Right cardiac atrium (tissue), 5 donors: ENCODE measurements at regions not wholly inside any gene's neighbourhood (a gene's known extent, or its start where the extent isn't known, plus 50 kb on each side); places are given as distances from the start of the nearest gene placed in this dataset.
A peak's percentile ranks its signal among the peaks of the same experiment; 100 is the strongest.

Experiments used
- ATAC-seq, 2 donors: fragments of 200-7000 bp; cut with Tn5 transposase; one replicate each; pipeline versions ENCODE4 v1.8.0 to v1.9.1; 2020; ENCODE audit warnings: moderate library complexity in 2 of 2, mild to moderate bottlenecking in 1 of 2
- DNase-seq, 3 donors: peaks; one replicate each; pipeline ENCODE4 v3.0.0-alpha.2; 2020
- H3K27ac ChIP-seq: one replicate; pipeline ENCODE4 v1.5.1; 2013; ENCODE audit warnings: mild to moderate bottlenecking, low read length, control low read depth, moderate library complexity
- H3K27me3 ChIP-seq: one replicate; pipeline ENCODE4 v1.6.1; 2013; ENCODE audit not compliant: control insufficient read depth, insufficient read depth
- H3K4me1 ChIP-seq: one replicate; pipeline ENCODE4 v1.6.1; 2013; ENCODE audit warnings: low read length; ENCODE audit not compliant: control insufficient read depth, insufficient read depth
- H3K4me3 ChIP-seq: one replicate; pipeline ENCODE4 v1.5.1; 2013; ENCODE audit warnings: low read length, control low read depth
- H3K9me3 ChIP-seq: one replicate; pipeline ENCODE4 v1.6.1; 2013; ENCODE audit warnings: low read length; ENCODE audit not compliant: control insufficient read depth
- WGBS: extraction: QIAGEN DNeasy Blood & Tissue Kit; methylation state at CpG from one replicate; pipeline ENCODE4 v1.1.7; 2013; 5-methylcytosine and 5-hydroxymethylcytosine counted together
- intact Hi-C, 4 donors: fragments of 100-400 bp; cut with DNase I; formaldehyde crosslinking; loops; one replicate each; pipeline versions ENCODE4 v1.11.0 to v1.14.0; 2022 to 2023
- donor health status: healthy with polysubstance abuse.
- donor health status: DM: no; HTN: yes; CAD: no.
- donor health status: DM: no; HTN: no; CAD: no.
- donor health status: DM: no; HTN: yes; CAD: no; lungs with severe emphysema.
- donor health status: DM: yes; HTN: yes; CAD: no.

DNA sequence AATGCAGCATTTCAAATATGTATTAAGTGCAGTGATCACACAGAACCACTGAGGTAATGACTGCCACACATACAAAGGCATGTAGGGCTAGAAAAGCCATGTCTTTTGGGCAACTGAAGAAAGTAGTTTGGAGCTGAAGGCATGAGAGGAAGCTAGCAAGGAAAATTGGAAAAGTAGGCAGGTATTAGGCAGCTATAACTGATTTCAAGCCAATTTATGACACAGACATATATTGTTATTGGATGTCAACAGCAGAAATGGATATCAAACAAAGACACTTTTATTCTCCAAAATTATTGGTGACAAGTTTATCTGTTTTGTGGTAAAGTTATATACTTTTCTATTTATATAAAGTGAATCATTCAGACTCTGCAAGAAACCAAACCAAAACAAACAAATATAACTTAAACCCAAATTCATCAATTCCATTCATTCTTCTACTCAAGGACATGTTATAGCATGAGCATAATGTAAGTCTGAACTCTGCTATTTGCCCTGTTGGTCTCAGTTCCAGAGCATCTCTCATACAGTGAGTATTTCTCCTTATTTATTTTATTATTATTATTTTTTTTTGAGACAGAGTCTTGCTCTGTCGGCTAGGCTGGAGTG is 307.4 kb upstream of the COL8A1 start:
- DNase-seq (no peak), ATAC-seq (no peak)
- H3K9me3 ChIP-seq = no peaks in the 10 kb centered on the region
- WGBS = 85% methylated on average over 1 of the region's 1 CpG
- no peak overlapping the region for H3K4me3 ChIP-seq
- intact Hi-C loops = no loop called here
- H3K4me1 ChIP-seq = no peaks in the 10 kb centered on the region
- H3K27me3 ChIP-seq = no peaks in the 10 kb centered on the region
- H3K27ac ChIP-seq = no peak overlapping the region

- ATAC-seq (peak; percentile 49 to 82), DNase-seq (peak; percentile 26 to 83 (median 60))
- no peaks in the 10 kb centered on the region for H3K4me1 ChIP-seq
- intact Hi-C loops = no loop called here
- no peak overlapping the region for H3K4me3 ChIP-seq
- 34% methylated on average over 2 of the region's 2 CpGs for WGBS
- H3K9me3 ChIP-seq = no peaks in the 10 kb centered on the region
- H3K27ac ChIP-seq = no peak overlapping the region
- H3K27me3 ChIP-seq = no peaks in the 10 kb centered on the region
Observed at GRCh38 chr3:99330281-99330680, 308.1 kb upstream of the COL8A1 start.

DNA sequence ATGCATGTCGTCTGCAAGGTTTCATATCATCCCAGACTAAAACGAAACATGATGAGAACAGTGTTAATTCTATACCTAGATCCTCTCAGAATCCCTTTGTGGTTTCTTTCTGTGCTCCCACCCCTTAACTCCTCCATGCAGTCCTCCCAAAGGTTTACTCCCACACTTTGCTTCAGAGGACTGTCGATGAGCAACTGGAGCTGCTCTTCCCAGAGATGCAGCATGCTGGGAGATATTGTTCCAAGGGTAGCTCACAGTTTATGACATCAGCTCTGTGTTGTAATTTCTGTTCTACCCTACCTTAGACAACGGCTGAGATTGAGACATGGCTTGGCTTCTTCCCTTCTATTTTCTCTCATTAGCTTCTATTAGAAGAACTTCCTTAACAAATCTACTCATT is 313.0 kb upstream of the COL8A1 start:
- Histone ChIP-seq H3K27ac (no peak overlapping the region), H3K27me3 (no peaks in the 10 kb centered on the region), H3K9me3 (no peaks in the 10 kb centered on the region), H3K4me1 (no peaks in the 10 kb centered on the region), H3K4me3 (no peak overlapping the region)
- DNase-seq (no peak), ATAC-seq (peak; percentile 56 to 61)
- intact Hi-C loops = no loop called here
- 58% methylated on average over 4 of the region's 4 CpGs for WGBS

- H3K4me1 ChIP-seq = no peaks in the 10 kb centered on the region
- no peak overlapping the region for H3K27ac ChIP-seq
- intact Hi-C loops = no loop called here
- WGBS = 49% methylated on average over 3 of the region's 3 CpGs
- no peaks in the 10 kb centered on the region for H3K27me3 ChIP-seq
- H3K4me3 ChIP-seq = no peak overlapping the region
- no peaks in the 10 kb centered on the region for H3K9me3 ChIP-seq
- no peak for ATAC-seq
- DNase-seq = no peak
Observed at GRCh38 chr3:99324636-99325203, 313.7 kb upstream of the COL8A1 start.

GRCh38 chr3:99323940-99324339 is 314.5 kb upstream of the COL8A1 start:
- 91% methylated on average over 1 of the region's 1 CpG for WGBS
- no peaks in the 10 kb centered on the region for H3K9me3 ChIP-seq
- H3K4me1 ChIP-seq = no peaks in the 10 kb centered on the region
- intact Hi-C loops = no loop called here
- no peak for DNase-seq
- H3K4me3 ChIP-seq = no peak overlapping the region
- H3K27me3 ChIP-seq = no peaks in the 10 kb centered on the region
- ATAC-seq = no peak
- no peak overlapping the region for H3K27ac ChIP-seq

GRCh38 chr3:99322551-99322950 is 315.8 kb upstream of the COL8A1 start:
- Histone ChIP-seq H3K27me3 (no peaks in the 10 kb centered on the region), H3K27ac (no peak overlapping the region), H3K4me3 (no peak overlapping the region), H3K9me3 (no peaks in the 10 kb centered on the region), H3K4me1 (no peaks in the 10 kb centered on the region)
- no peak for DNase-seq
- intact Hi-C loops = no loop called here
- ATAC-seq = no peak

DNA sequence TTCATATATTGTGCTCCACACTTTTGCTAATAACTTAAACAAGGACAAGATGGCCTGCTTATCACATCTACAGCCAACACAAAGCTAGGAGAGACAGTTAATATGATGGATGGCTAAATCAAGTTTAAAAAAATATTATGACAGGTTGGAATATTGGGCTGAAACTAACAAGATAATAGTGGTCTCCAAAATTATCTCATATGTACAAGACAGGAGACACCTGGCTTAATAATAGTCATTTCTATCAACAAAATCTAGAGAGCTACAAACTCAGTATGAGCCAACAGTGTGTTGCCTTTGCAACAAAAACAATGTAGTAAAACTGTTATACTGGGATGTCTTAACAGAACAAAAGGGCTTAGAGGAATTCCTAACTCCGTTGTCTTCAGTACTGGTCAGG is 317.1 kb upstream of the COL8A1 start:
- Histone ChIP-seq H3K9me3 (no peaks in the 10 kb centered on the region), H3K4me1 (no peaks in the 10 kb centered on the region), H3K27me3 (no peaks in the 10 kb centered on the region), H3K27ac (no peak overlapping the region), H3K4me3 (no peak overlapping the region)
- intact Hi-C loops = no loop called here
- DNase-seq (no peak), ATAC-seq (no peak)
- 72% methylated on average over 1 of the region's 1 CpG for WGBS

- no peaks in the 10 kb centered on the region for H3K4me1 ChIP-seq
- no peak overlapping the region for H3K27ac ChIP-seq
- 44% methylated on average over 2 of the region's 2 CpGs for WGBS
- intact Hi-C loops = no loop called here
- no peak for ATAC-seq
- H3K9me3 ChIP-seq = no peaks in the 10 kb centered on the region
- no peak for DNase-seq
- no peak overlapping the region for H3K4me3 ChIP-seq
- no peaks in the 10 kb centered on the region for H3K27me3 ChIP-seq
Observed at GRCh38 chr3:99319961-99320360, 318.4 kb upstream of the COL8A1 start.

- H3K27ac ChIP-seq = no peak overlapping the region
- WGBS = 62% methylated on average over 1 of the region's 1 CpG
- no peak overlapping the region for H3K4me3 ChIP-seq
- no peaks in the 10 kb centered on the region for H3K27me3 ChIP-seq
- no peaks in the 10 kb centered on the region for H3K4me1 ChIP-seq
- no peak for ATAC-seq
- no peak for DNase-seq
- no peaks in the 10 kb centered on the region for H3K9me3 ChIP-seq
- intact Hi-C loops = no loop called here
Observed at GRCh38 chr3:99319450-99319849, 318.9 kb upstream of the COL8A1 start.

- 47% methylated on average over 2 of the region's 2 CpGs for WGBS
- Histone ChIP-seq H3K27me3 (no peaks in the 10 kb centered on the region), H3K27ac (no peak overlapping the region), H3K4me3 (no peak overlapping the region), H3K9me3 (no peaks in the 10 kb centered on the region), H3K4me1 (no peaks in the 10 kb centered on the region)
- intact Hi-C loops = no loop called here
- DNase-seq = no peak
- no peak for ATAC-seq
Observed at GRCh38 chr3:99317201-99317600, 321.2 kb upstream of the COL8A1 start.

- Histone ChIP-seq H3K9me3 (no peaks in the 10 kb centered on the region), H3K27me3 (no peaks in the 10 kb centered on the region), H3K4me1 (no peaks in the 10 kb centered on the region), H3K4me3 (no peak overlapping the region), H3K27ac (no peak overlapping the region)
- no peak for DNase-seq
- 80% methylated on average over 3 of the region's 3 CpGs for WGBS
- intact Hi-C loops = no loop called here
- ATAC-seq = no peak
Observed at GRCh38 chr3:99315896-99316295, 322.5 kb upstream of the COL8A1 start.

DNA sequence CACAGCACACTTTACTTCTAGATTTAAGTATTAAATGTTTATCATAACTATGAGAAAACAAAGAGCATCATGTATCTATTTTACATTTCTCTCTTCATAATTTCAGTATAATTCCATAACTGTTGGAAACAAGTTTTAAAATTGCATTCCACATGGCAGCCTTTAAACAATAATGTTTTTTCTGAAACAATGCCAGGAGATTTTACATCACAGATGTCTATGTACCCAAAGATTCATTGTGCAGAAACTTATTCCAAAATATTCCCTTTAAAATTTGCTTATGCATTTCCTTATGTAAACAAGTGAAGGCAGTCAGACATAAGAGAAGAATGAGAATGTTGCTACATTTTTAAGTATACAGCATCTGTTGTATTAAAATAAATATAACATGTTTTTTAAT is 324.9 kb upstream of the COL8A1 start:
- Histone ChIP-seq H3K9me3 (no peaks in the 10 kb centered on the region), H3K4me3 (no peak overlapping the region), H3K4me1 (no peaks in the 10 kb centered on the region), H3K27me3 (no peaks in the 10 kb centered on the region), H3K27ac (no peak overlapping the region)
- intact Hi-C loops = no loop called here
- ATAC-seq = no peak
- no peak for DNase-seq
